ENCODE measurements at regions not wholly inside any gene's neighbourhood (a gene's known extent, or its start where the extent isn't known, plus 50 kb on each side); places are given as distances from the start of the nearest gene placed in this dataset.

GRCh38 chr2:12970861-12971260 lies 254.1 kb downstream of the TRIB2 start:
- DNase-seq (ENCODE audit: low spot score): peak; percentile 50

GRCh38 chr2:12971581-12972365 lies 255.0 kb downstream of the TRIB2 start:
- DNase-seq (ENCODE audit: low spot score): no peak

GRCh38 chr2:12978066-12978835 lies 261.5 kb downstream of the TRIB2 start:
- no peak for DNase-seq (ENCODE audit: low spot score)

GRCh38 chr2:12979066-12979465 lies 262.3 kb downstream of the TRIB2 start:
- no peak for DNase-seq (ENCODE audit: low spot score)

GRCh38 chr2:12980817-12981216 lies 264.1 kb downstream of the TRIB2 start:
- DNase-seq (ENCODE audit: low spot score): no peak

- peak; percentile 41 for DNase-seq (ENCODE audit: low spot score)
Observed at GRCh38 chr2:12982149-12982584, 265.4 kb downstream of the TRIB2 start.

- no peak for DNase-seq (ENCODE audit: low spot score)
Observed at GRCh38 chr2:12987246-12987645, 270.5 kb downstream of the TRIB2 start.

GRCh38 chr2:12988279-12988678 lies 271.5 kb downstream of the TRIB2 start:
- no peak for DNase-seq (ENCODE audit: low spot score)

- DNase-seq (ENCODE audit: low spot score): no peak
Observed at GRCh38 chr2:12990523-12990922, 273.8 kb downstream of the TRIB2 start.

GRCh38 chr2:12998685-12999084 lies 281.9 kb downstream of the TRIB2 start:
- no peak for DNase-seq (ENCODE audit: low spot score)

- DNase-seq (ENCODE audit: low spot score): no peak
Observed at GRCh38 chr2:13000664-13001363, 284.1 kb downstream of the TRIB2 start.

GRCh38 chr2:13001408-13001807 lies 284.7 kb downstream of the TRIB2 start:
- DNase-seq (ENCODE audit: low spot score): no peak

- DNase-seq (ENCODE audit: low spot score): no peak
Observed at GRCh38 chr2:13002536-13003331, 286.0 kb downstream of the TRIB2 start.

GRCh38 chr2:13003500-13003899 lies 286.8 kb downstream of the TRIB2 start:
- DNase-seq (ENCODE audit: low spot score): no peak

GRCh38 chr2:13005048-13005447 lies 288.3 kb downstream of the TRIB2 start:
- DNase-seq (ENCODE audit: low spot score): no peak

GRCh38 chr2:13005761-13006335 lies 289.1 kb downstream of the TRIB2 start:
- DNase-seq (ENCODE audit: low spot score): no peak

GRCh38 chr2:13006426-13006825 lies 289.7 kb downstream of the TRIB2 start:
- DNase-seq (ENCODE audit: low spot score): no peak

GRCh38 chr2:13006829-13007717 lies 290.3 kb downstream of the TRIB2 start:
- DNase-seq (ENCODE audit: low spot score): peak; percentile 70

GRCh38 chr2:13009027-13009642 lies 292.4 kb downstream of the TRIB2 start:
- peak; percentile 31 for DNase-seq (ENCODE audit: low spot score)

GRCh38 chr2:13010283-13010682 lies 293.5 kb downstream of the TRIB2 start:
- DNase-seq (ENCODE audit: low spot score): no peak

Measured in GM03348 (cell line).